Liver (tissue), 8 donors: ENCODE measurements at regions not wholly inside any gene's neighbourhood (a gene's known extent, or its start where the extent isn't known, plus 50 kb on each side); places are given as distances from the start of the nearest gene placed in this dataset.

Experiments used
- DNase-seq: peaks from one replicate; pipeline ENCODE4 v3.0.0-alpha.2; 2017; ENCODE audit warnings: low spot score
- H3K27ac ChIP-seq, 2 donors: one replicate each; pipeline ENCODE4 v1.7.0; 2013; ENCODE audit warnings: inconsistent platforms in 2 of 2, low read length in 2 of 2, control low read depth in 1 of 2, low read depth in 1 of 2, mild to moderate bottlenecking in 1 of 2
- H3K27me3 ChIP-seq, 4 donors: one replicate each; pipeline versions ENCODE4 v1.6.1 to v1.7.0; 2013; ENCODE audit warnings: low read length in 3 of 4, inconsistent platforms in 1 of 4, mild to moderate bottlenecking in 1 of 4, moderate library complexity in 1 of 4; ENCODE audit not compliant: control insufficient read depth in 4 of 4, insufficient read depth in 4 of 4
- H3K36me3 ChIP-seq, 4 donors: one replicate each; pipeline versions ENCODE4 v1.6.1 to v1.7.0; 2013; ENCODE audit warnings: low read length in 3 of 4, mild to moderate bottlenecking in 3 of 4, low read depth in 1 of 4, moderate library complexity in 1 of 4; ENCODE audit not compliant: control insufficient read depth in 4 of 4, insufficient read depth in 3 of 4
- H3K4me1 ChIP-seq, 4 donors: one replicate each; pipeline versions ENCODE4 v1.6.1 to v1.7.0; 2013; ENCODE audit warnings: low read length in 3 of 4, mild to moderate bottlenecking in 3 of 4, moderate library complexity in 1 of 4; ENCODE audit not compliant: control insufficient read depth in 4 of 4, insufficient read depth in 4 of 4
- H3K4me3 ChIP-seq, 3 donors: one replicate each; pipeline versions ENCODE4 v1.6.1 to v1.7.0; 2013; ENCODE audit warnings: low read length in 3 of 3, control low read depth in 1 of 3, low read depth in 1 of 3, mild to moderate bottlenecking in 1 of 3
- H3K9ac ChIP-seq, 2 donors: one replicate each; pipeline ENCODE4 v1.7.0; 2013; ENCODE audit warnings: low read length in 2 of 2, mild to moderate bottlenecking in 2 of 2, moderate library complexity in 2 of 2, control low read depth in 1 of 2, low read depth in 1 of 2
- H3K9me3 ChIP-seq, 4 donors: one replicate each; pipeline versions ENCODE4 v1.6.1 to v1.7.0; 2013; ENCODE audit warnings: low read length in 3 of 4; ENCODE audit not compliant: control insufficient read depth in 4 of 4
- ATF3 ChIP-seq: IDR thresholded peaks from 2 replicates; pipeline ENCODE4 v1.6.1; 2016; ENCODE audit warnings: antibody characterized with exemption
- CTCF ChIP-seq: fragments of 150-350 bp; IDR thresholded peaks from 2 replicates; pipeline ENCODE4 v1.5.1; 2017; ENCODE audit warnings: improper control_type of control experiment, low read depth, low read length; ENCODE audit not compliant: missing input control
- EGR1 ChIP-seq, 2 donors: IDR thresholded peaks; 2 replicates each; pipeline ENCODE4 v1.6.1; 2016 to 2018; ENCODE audit warnings: antibody characterized with exemption in 2 of 2, low read depth in 2 of 2
- FOXA1 ChIP-seq: IDR thresholded peaks from 2 replicates; pipeline ENCODE4 v1.6.1; 2016; ENCODE audit warnings: antibody characterized with exemption
- FOXA2 ChIP-seq: IDR thresholded peaks from 2 replicates; pipeline ENCODE4 v1.6.1; 2016; ENCODE audit warnings: antibody characterized with exemption
- GABPA ChIP-seq, 2 donors: IDR thresholded peaks in 1 of 2; conservative IDR thresholded peaks in 1 of 2; 2 replicates each; pipeline ENCODE4 v1.6.1; 2016; ENCODE audit warnings: antibody characterized with exemption in 2 of 2, mild to moderate bottlenecking in 1 of 2, moderate library complexity in 1 of 2
- HNF4A ChIP-seq, 2 donors: conservative IDR thresholded peaks; 2 replicates each; pipeline ENCODE4 v1.6.1; 2016; ENCODE audit warnings: antibody characterized with exemption in 2 of 2, mild to moderate bottlenecking in 2 of 2
- HNF4G ChIP-seq: IDR thresholded peaks from 2 replicates; pipeline ENCODE4 v1.6.1; 2016; ENCODE audit warnings: antibody characterized with exemption
- JUND ChIP-seq, 2 donors: IDR thresholded peaks; 2 replicates each; pipeline ENCODE4 v1.6.1; 2016; ENCODE audit warnings: antibody characterized with exemption in 2 of 2
- NR2F2 ChIP-seq: IDR thresholded peaks from 2 replicates; pipeline ENCODE4 v1.6.1; 2016; ENCODE audit warnings: antibody characterized with exemption
- RAD21 ChIP-seq, 2 donors: IDR thresholded peaks; 2 replicates each; pipeline ENCODE4 v1.6.1; 2016; ENCODE audit warnings: antibody characterized with exemption in 2 of 2, mild to moderate bottlenecking in 2 of 2
- RXRA ChIP-seq, 2 donors: IDR thresholded peaks; 2 replicates each; pipeline ENCODE4 v1.6.1; 2017 to 2018; ENCODE audit warnings: antibody characterized with exemption in 2 of 2, mild to moderate bottlenecking in 1 of 2
- SP1 ChIP-seq: IDR thresholded peaks from 2 replicates; pipeline ENCODE4 v1.6.1; 2018; ENCODE audit warnings: antibody characterized with exemption, mild to moderate bottlenecking
- TAF1 ChIP-seq: conservative IDR thresholded peaks from 2 replicates; pipeline ENCODE4 v1.6.1; 2016; ENCODE audit warnings: antibody characterized with exemption, mild to moderate bottlenecking
- YY1 ChIP-seq: IDR thresholded peaks from 2 replicates; pipeline ENCODE4 v1.6.1; 2016; ENCODE audit warnings: antibody characterized with exemption, mild to moderate bottlenecking
- ZBTB33 ChIP-seq: IDR thresholded peaks from 2 replicates; pipeline ENCODE4 v1.6.1; 2016; ENCODE audit warnings: antibody characterized with exemption
- WGBS: extraction: QIAGEN DNeasy Blood & Tissue Kit; methylation state at CpG from one replicate; pipeline ENCODE4 v1.1.7; 2013; 5-methylcytosine and 5-hydroxymethylcytosine counted together
- TF ChIP-seq, protein P1 (sequence below): IDR thresholded peaks from 2 replicates; pipeline ENCODE4 v1.6.1; 2016; ENCODE audit warnings: antibody characterized with exemption, mild to moderate bottlenecking
- TF ChIP-seq, protein P2 (sequence below): IDR thresholded peaks from 2 replicates; pipeline ENCODE4 v1.6.1; 2016; ENCODE audit warnings: antibody characterized with exemption
- donor health status: healthy.
- donor health status: healthy.
- donor health status: healthy.
- donor health status: healthy.
- donor health status: healthy.

GRCh38 chr20:51159981-51160380 is 137.1 kb upstream of the KCNG1 start:
- no peak for DNase-seq
- Histone ChIP-seq H3K4me1 (no peaks in the 10 kb centered on the region), H3K9me3 (no peaks in the 10 kb centered on the region), H3K9ac (no peak overlapping the region), H3K36me3 (no peaks in the 10 kb centered on the region), H3K4me3 (no peak overlapping the region), H3K27ac (no peak overlapping the region), H3K27me3 (peaks cover 0 to 12% (median 1%) of the 10 kb centered on the region in 4 donors)
- TF ChIP-seq NR2F2 (no peak), RXRA (IDR thresholded peaks at IDR 0.05) (no peak), HNF4A (conservative IDR thresholded peaks at IDR 0.05) (no peak), TAF1 (no peak), FOXA1 (no peak), FOXA2 (no peak), EGR1 (IDR thresholded peaks at IDR 0.05; ENCODE audit: low read depth in 2 of 2) (no peak), YY1 (no peak)
- TF ChIP-seq, protein P1, sequence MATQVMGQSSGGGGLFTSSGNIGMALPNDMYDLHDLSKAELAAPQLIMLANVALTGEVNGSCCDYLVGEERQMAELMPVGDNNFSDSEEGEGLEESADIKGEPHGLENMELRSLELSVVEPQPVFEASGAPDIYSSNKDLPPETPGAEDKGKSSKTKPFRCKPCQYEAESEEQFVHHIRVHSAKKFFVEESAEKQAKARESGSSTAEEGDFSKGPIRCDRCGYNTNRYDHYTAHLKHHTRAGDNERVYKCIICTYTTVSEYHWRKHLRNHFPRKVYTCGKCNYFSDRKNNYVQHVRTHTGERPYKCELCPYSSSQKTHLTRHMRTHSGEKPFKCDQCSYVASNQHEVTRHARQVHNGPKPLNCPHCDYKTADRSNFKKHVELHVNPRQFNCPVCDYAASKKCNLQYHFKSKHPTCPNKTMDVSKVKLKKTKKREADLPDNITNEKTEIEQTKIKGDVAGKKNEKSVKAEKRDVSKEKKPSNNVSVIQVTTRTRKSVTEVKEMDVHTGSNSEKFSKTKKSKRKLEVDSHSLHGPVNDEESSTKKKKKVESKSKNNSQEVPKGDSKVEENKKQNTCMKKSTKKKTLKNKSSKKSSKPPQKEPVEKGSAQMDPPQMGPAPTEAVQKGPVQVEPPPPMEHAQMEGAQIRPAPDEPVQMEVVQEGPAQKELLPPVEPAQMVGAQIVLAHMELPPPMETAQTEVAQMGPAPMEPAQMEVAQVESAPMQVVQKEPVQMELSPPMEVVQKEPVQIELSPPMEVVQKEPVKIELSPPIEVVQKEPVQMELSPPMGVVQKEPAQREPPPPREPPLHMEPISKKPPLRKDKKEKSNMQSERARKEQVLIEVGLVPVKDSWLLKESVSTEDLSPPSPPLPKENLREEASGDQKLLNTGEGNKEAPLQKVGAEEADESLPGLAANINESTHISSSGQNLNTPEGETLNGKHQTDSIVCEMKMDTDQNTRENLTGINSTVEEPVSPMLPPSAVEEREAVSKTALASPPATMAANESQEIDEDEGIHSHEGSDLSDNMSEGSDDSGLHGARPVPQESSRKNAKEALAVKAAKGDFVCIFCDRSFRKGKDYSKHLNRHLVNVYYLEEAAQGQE = no peak
- WGBS = 63% methylated on average over 2 of the region's 2 CpGs

GRCh38 chr20:51159303-51159702 is 136.4 kb upstream of the KCNG1 start:
- Histone ChIP-seq H3K4me1 (no peaks in the 10 kb centered on the region), H3K36me3 (no peaks in the 10 kb centered on the region), H3K27me3 (peaks cover 0 to 12% (median 1%) of the 10 kb centered on the region in 4 donors), H3K9me3 (no peaks in the 10 kb centered on the region), H3K4me3 (no peak overlapping the region), H3K9ac (no peak overlapping the region), H3K27ac (no peak overlapping the region)
- TF ChIP-seq CTCF = no peak
- TF ChIP-seq HNF4A (conservative IDR thresholded peaks at IDR 0.05) = no peak
- TF ChIP-seq, protein P1 = no peak
- no peak for TF ChIP-seq EGR1 (IDR thresholded peaks at IDR 0.05; ENCODE audit: low read depth in 2 of 2)
- no peak for TF ChIP-seq HNF4G
- TF ChIP-seq RAD21 (IDR thresholded peaks at IDR 0.05) = no peak
- TF ChIP-seq ZBTB33 = no peak
- TF ChIP-seq SP1 = no peak
- TF ChIP-seq NR2F2 = no peak
- TF ChIP-seq ATF3 = no peak
- TF ChIP-seq GABPA (IDR thresholded peaks at IDR 0.05 in 1 of 2, conservative IDR thresholded peaks at IDR 0.05 in 1 of 2) = no peak
- no peak for TF ChIP-seq FOXA2
- no peak for TF ChIP-seq JUND (IDR thresholded peaks at IDR 0.05)
- no peak for TF ChIP-seq FOXA1
- TF ChIP-seq YY1 = no peak
- TF ChIP-seq TAF1 = no peak
- TF ChIP-seq, protein P2, sequence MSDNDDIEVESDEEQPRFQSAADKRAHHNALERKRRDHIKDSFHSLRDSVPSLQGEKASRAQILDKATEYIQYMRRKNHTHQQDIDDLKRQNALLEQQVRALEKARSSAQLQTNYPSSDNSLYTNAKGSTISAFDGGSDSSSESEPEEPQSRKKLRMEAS = no peak
- no peak for TF ChIP-seq RXRA (IDR thresholded peaks at IDR 0.05)
- 57% methylated on average over 8 of the region's 8 CpGs for WGBS
- DNase-seq = peak; percentile 10
